ENCODE measurements at regions not wholly inside any gene's neighbourhood (a gene's known extent, or its start where the extent isn't known, plus 50 kb on each side); places are given as distances from the start of the nearest gene placed in this dataset.

DNA sequence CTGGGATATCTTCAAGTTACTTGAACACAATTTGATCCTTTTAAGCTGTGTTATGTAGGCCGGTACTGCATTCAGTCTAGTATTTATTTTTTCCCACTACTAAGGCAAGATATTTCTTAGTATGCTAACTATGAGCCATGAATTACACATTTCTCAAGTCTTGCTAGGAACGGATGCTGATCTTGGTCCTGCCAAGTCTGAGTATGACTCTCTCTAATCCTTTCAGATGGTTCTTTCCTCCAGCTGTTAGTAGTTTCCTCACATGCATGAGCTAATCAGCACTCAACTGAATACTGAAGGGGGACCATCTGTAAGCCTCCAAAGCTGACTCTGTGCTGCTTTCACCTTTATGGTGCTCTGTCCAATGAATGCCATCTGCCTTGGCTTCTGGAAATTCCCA is 460.3 kb downstream of the KCTD12 start:
- intact Hi-C loops (cut with micrococcal nuclease) = no loop called here
- Mint-ChIP-seq H3K27me3 (no peaks in the 10 kb centered on the region), H3K4me1 (no peaks in the 10 kb centered on the region), H3K27ac (no peak overlapping the region), H3K36me3 (ENCODE audit: low read depth) (no peaks in the 10 kb centered on the region), H3K9me3 (no peaks in the 10 kb centered on the region), H3K4me3 (no peak overlapping the region)
- POLR2A ChIA-PET = no interaction called here
- DNase-seq (no peak), ATAC-seq (ENCODE audit: low read depth) (no peak)
- TF ChIP-seq, protein P1, sequence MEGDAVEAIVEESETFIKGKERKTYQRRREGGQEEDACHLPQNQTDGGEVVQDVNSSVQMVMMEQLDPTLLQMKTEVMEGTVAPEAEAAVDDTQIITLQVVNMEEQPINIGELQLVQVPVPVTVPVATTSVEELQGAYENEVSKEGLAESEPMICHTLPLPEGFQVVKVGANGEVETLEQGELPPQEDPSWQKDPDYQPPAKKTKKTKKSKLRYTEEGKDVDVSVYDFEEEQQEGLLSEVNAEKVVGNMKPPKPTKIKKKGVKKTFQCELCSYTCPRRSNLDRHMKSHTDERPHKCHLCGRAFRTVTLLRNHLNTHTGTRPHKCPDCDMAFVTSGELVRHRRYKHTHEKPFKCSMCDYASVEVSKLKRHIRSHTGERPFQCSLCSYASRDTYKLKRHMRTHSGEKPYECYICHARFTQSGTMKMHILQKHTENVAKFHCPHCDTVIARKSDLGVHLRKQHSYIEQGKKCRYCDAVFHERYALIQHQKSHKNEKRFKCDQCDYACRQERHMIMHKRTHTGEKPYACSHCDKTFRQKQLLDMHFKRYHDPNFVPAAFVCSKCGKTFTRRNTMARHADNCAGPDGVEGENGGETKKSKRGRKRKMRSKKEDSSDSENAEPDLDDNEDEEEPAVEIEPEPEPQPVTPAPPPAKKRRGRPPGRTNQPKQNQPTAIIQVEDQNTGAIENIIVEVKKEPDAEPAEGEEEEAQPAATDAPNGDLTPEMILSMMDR (IDR thresholded peaks at IDR 0.05) = no peak
- CTCF ChIA-PET = no interaction called here

DNA sequence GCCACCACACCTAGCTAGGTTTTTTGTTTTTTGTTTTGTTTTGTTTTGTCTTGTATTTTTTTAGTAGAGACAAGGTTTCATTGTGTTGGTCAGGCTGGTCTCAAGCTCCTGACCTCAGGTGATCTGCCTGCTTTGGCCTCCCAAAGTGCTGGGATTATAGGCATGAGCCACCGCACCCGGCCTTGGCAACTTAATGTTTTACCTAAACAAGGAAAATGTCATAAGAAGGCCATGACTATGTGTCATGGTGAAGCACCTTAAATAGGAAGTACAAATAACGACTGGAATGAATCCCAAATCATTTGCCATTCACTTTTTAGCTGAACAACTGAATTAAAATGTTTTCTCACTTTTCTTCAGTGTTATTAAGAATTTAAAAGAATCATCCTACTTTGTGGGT is 465.2 kb downstream of the KCTD12 start:
- no peak for DNase-seq
- ATAC-seq (ENCODE audit: low read depth) = no peak
- Mint-ChIP-seq H3K4me1 (no peaks in the 10 kb centered on the region), H3K36me3 (ENCODE audit: low read depth) (no peaks in the 10 kb centered on the region), H3K9me3 (no peaks in the 10 kb centered on the region), H3K27me3 (no peaks in the 10 kb centered on the region), H3K4me3 (no peak overlapping the region), H3K27ac (no peak overlapping the region)
- POLR2A ChIA-PET = no interaction called here
- TF ChIP-seq, protein P1 (IDR thresholded peaks at IDR 0.05) = no peak
- CTCF ChIA-PET = no interaction called here
- intact Hi-C loops (cut with micrococcal nuclease) = no loop called here

DNA sequence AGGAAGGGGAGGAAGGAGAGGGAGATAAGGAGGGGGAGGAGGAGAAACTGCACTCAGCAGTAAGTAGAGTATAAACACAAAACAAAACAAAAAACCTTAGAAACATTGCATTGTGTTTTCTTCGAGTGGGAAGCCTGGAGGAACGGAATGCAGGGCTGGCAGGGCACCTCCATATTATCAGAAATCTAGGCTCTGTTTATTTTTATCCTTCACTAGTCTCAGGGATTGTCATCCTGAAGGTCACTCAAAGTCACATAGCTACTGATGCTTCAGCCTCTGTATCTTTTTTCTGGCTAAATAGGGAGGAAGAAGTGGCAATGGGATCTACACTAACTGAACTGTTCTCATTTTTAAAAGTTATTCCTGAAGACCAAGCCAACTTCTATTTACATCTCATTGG is 467.8 kb downstream of the KCTD12 start:
- H3K4me1 Mint-ChIP-seq = no peaks in the 10 kb centered on the region
- POLR2A ChIA-PET = no interaction called here

DNA sequence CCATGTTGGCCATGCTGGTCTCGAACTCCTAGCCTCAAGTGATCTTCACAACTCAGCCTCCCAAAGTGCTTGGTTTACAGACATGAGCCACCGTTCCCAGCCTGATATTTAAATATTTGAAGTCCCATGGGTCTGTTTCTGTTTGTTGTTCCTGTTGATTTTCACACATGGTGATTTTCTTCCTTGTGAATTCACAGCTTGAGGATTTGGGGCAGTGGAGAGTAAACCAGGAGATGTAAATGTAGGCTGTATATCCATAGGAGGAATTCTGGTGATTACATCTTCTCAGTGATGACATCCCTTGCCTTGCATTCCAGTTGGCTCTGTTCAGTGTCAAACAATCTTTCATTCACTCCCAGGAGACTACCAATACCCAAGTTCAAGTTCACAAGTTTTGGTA is 471.9 kb downstream of the KCTD12 start:
- intact Hi-C loops (cut with micrococcal nuclease) = no loop called here
- DNase-seq (no peak), ATAC-seq (ENCODE audit: low read depth) (no peak)
- POLR2A ChIA-PET = no interaction called here
- H3K4me3 Mint-ChIP-seq = no peak overlapping the region
- H3K36me3 Mint-ChIP-seq (ENCODE audit: low read depth) = no peaks in the 10 kb centered on the region
- H3K4me1 Mint-ChIP-seq = no peaks in the 10 kb centered on the region
- H3K27me3 Mint-ChIP-seq = no peaks in the 10 kb centered on the region
- CTCF ChIA-PET = no interaction called here
- no peaks in the 10 kb centered on the region for H3K9me3 Mint-ChIP-seq
- TF ChIP-seq, protein P1 (IDR thresholded peaks at IDR 0.05) = no peak
- no peak overlapping the region for H3K27ac Mint-ChIP-seq

More for the DNA sequence above, 467.8 kb downstream of the KCTD12 start:
- DNase-seq (no peak), ATAC-seq (ENCODE audit: low read depth) (no peak)
- Mint-ChIP-seq H3K4me3 (no peak overlapping the region), H3K36me3 (ENCODE audit: low read depth) (no peaks in the 10 kb centered on the region), H3K9me3 (no peaks in the 10 kb centered on the region), H3K27me3 (no peaks in the 10 kb centered on the region), H3K27ac (no peak overlapping the region)
- CTCF ChIA-PET = no interaction called here
- intact Hi-C loops (cut with micrococcal nuclease) = no loop called here
- TF ChIP-seq, protein P1 (IDR thresholded peaks at IDR 0.05) = no peak

DNA sequence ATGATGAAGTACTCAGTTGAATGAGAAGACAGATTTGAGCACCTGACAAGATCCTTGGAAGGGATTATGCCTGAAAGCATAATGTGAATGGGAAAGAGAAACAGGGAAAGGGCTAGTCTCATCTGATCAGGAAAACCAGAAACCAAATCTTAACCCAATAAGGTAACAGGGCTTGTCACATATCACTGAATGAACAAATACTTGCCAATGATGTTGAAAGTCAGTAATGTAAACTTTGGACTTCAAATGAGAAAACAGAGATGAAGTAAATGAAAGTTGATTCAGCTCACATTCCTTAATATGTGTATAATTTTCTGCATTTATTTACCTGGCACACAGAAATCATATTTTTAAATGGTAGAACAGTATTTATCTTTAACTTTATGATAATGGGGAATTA is 480.0 kb downstream of the KCTD12 start:
- no peak for DNase-seq
- no peaks in the 10 kb centered on the region for H3K9me3 Mint-ChIP-seq
- no peak overlapping the region for H3K27ac Mint-ChIP-seq
- intact Hi-C loops (cut with micrococcal nuclease) = no loop called here
- ChIA-PET POLR2A (no interaction called here), CTCF (no interaction called here)
- H3K4me1 Mint-ChIP-seq = no peaks in the 10 kb centered on the region
- TF ChIP-seq, protein P1 (IDR thresholded peaks at IDR 0.05) = no peak
- H3K4me3 Mint-ChIP-seq = no peak overlapping the region
- no peaks in the 10 kb centered on the region for H3K27me3 Mint-ChIP-seq
- H3K36me3 Mint-ChIP-seq (ENCODE audit: low read depth) = no peaks in the 10 kb centered on the region
- no peak for ATAC-seq (ENCODE audit: low read depth)
